Activated CD4-positive, alpha-beta T cell treated with anti-CD3 and anti-CD28 coated beads, Interleukin-2, Interleukin-6, amounts not matched to agents 100 ng/mL and 50 ng/mL, durations not matched to agents 16 hours and 8 hours (primary cell): ENCODE measurements at regions not wholly inside any gene's neighbourhood (a gene's known extent, or its start where the extent isn't known, plus 50 kb on each side); places are given as distances from the start of the nearest gene placed in this dataset.
"Not testable (repeated sequence)": the region's sequence is repeated elsewhere in the genome, so short reads cannot be mapped to it uniquely, and the experiment has no call there.

Experiments used
- DNase-seq: peaks from one replicate; pipeline ENCODE4 v3.0.0-alpha.2; 2020

- DNase-seq = no peak
These were observed 961.0 kb downstream of the FAM133A start for GRCh38 chrX:94635003-94635402.

GRCh38 chrX:94645726-94646125 lies 971.7 kb downstream of the FAM133A start:
- no peak for DNase-seq

GRCh38 chrX:94655180-94655579 lies 981.2 kb downstream of the FAM133A start:
- DNase-seq = no peak

DNA sequence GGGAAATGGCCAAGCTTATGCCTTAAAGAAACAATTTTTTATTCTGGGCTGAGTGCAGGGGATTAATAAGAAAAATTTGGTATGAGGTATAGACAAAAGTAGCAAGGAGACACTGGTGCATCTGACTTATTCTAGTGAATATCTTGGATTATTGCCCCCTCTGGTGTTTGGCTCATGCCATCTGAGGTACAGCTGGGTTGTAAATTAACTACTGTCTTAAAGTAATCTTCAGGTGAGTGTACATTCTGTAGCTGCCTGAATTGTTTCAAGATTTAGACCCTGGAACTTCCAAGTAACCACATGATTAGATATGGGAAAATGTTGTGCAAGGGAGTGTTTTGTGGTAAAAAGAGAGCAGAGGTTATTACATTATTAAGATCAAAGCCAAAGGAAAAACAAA lies 988.7 kb downstream of the FAM133A start:
- DNase-seq = no peak

- no peak for DNase-seq
These were observed 1002.3 kb downstream of the FAM133A start for GRCh38 chrX:94676285-94676684.

GRCh38 chrX:94686071-94686470 lies 1012.1 kb downstream of the FAM133A start:
- DNase-seq = no peak

DNA sequence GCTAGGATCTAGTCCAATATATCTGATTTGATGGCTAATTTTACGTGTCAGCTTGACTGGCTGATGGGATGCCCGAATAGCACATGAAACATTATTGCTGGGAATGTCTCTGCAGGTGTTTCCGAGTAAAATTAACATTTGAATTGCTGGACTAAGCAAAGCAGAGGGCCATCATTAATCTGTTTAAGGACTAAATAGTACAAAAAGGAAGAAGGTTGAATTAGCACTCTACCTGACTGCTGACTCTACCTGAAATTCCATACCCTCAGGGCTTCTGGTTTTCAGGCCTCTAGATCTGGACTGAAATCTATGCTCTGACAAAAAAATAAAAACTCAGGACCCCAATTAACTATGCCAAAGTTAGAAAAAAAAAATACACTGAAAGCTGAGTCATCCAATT lies 1021.9 kb downstream of the FAM133A start:
- no peak for DNase-seq

DNA sequence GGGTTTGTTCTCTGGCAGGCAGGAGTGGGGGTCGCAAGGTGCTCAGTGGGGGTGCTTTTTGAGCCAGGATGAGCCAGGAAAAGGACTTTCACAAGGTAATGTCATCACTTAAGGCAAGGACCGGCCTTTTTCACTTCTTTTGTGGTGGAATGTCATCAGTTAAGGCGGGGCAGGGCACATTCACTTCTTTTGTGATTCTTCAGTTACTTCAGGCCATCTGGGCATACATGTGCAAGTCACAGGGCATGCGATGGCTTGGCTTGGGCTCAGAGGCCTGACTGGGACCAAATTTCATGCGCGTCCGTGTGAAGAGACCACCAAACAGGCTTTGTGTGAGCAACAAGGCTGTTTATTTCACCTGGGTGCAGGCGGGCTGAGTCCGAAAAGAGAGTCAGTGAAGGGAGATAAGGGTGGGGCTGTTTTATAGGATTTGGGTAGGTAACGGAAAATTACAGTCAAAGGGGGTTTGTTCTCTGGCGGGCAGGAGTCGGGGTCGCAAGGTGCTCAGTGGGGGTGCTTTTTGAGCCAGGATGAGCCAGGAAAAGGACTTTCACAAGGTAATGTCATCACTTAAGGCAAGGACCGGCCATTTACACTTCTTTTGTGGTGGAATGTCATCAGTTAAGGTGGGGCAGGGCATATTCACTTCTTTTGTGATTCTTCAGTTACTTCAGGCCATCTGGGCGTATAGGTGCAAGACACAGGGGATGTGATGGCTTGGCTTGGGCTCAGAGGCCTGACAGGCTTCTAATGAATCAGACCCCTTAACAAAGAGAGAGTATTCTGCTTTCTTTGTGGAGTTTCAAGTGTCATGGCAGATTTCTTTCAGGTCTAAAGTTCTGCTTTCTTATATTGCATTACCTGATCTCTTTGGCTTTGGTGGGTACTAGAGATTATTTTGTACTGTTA lies 1030.6 kb downstream of the FAM133A start:
- not testable (repeated sequence) for DNase-seq

- DNase-seq = no peak
These were observed 1047.4 kb downstream of the FAM133A start for GRCh38 chrX:94721386-94721785.

- no peak for DNase-seq
These were observed 1048.6 kb downstream of the FAM133A start for GRCh38 chrX:94722578-94722977.

GRCh38 chrX:94742772-94743171 lies 1068.8 kb downstream of the FAM133A start:
- no peak for DNase-seq

DNA sequence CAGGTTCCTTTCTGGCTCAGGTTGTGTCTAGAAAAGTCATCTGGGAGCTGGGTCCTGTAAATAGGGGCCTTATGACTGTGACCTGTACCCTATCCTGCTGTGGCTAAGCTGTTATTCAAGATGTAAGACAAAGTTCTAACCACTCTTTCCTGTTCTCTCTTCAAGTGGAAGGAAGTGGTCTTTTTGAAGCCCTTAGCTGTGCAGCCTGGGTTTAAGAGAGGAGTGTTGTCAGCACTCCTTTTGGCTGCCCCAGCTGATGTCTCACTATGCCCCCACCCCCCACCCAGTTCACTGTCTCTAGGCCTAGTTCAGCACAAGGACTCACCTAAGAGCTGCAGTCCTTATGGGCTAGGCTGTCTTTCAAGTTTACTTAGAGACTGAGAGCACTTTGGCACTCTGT lies 1069.5 kb downstream of the FAM133A start:
- peak; percentile 62 for DNase-seq

DNA sequence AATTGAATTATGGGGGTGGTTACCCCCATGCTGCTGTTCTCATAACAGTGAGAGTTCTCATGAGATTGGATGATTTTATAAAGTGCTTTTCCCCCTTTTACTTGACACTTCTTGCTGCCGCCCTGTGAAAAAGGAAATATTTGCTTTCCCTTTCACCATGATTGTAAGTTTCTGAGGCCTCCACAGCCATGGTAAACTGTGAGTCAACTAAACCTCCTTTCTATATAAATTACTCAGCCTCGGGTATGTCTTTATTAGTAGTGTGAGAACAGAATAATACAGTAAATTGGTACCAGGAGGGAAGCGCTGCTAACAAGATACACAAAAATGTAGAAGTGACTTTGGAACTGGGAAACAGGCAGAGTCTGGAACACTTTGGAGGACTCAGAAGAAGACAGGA lies 1070.8 kb downstream of the FAM133A start:
- peak; percentile 33 for DNase-seq

- peak; percentile 0 for DNase-seq
These were observed 1077.6 kb downstream of the FAM133A start for GRCh38 chrX:94751611-94752010.

GRCh38 chrX:94752434-94753169 lies 1078.6 kb downstream of the FAM133A start:
- DNase-seq = no peak

GRCh38 chrX:94758130-94758529 lies 1084.1 kb downstream of the FAM133A start:
- no peak for DNase-seq

DNA sequence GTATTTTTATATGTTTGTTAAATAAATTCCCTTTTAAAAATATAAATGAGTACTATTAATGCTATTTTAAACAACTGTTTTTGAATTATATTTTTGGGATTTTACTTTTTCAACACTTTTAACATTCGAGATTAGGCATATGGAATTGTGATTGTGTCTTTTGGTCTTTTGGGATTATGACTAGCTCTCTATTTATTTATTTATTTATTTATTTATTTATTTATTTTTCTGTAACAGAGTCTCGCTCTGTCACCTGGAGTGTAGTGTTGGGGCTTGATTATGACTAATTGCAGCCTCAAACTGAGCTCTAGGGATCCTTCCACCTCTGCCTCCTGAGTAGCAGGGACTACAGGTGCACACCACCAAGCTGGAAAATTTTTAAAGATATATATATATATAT lies 1101.6 kb downstream of the FAM133A start:
- no peak for DNase-seq

DNA sequence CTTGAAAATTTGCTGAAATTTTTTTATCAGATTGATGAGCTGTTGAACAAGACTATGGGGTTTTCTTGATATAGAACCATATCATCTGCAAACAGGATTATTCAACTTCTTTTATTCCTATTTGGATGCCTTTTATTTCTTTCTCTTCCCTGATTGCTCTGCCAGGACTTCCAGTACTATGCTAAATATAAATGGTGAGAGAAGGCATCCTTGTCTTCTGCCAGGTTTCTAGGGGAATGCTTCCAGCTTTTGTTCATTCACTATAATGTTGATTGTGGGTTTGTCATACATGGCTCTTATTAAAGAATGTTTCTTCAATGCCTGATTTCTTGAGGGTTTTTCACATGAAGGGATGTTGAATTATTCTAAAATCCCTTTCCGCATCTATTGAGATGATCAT lies 1139.5 kb downstream of the FAM133A start:
- no peak for DNase-seq

DNA sequence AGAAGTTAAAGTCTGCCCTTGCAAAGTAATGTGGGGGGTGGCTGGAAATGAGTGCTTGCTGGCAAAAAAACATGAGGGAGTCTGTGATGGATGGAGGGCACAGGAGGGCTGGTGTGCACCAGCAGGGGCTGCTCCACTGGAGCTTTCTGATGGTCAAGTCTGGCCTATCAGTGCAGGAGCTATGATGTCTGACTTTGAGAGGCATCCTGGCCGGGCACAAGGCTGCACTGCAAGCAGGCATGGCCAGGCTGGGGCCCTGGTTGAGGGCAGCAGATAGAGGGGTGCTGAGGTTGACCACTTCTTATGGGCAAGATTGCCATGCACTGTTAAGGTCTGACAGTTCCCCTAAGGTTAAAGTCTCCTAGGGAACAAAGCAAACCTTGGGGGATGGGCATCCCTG lies 1140.2 kb downstream of the FAM133A start:
- no peak for DNase-seq

DNA sequence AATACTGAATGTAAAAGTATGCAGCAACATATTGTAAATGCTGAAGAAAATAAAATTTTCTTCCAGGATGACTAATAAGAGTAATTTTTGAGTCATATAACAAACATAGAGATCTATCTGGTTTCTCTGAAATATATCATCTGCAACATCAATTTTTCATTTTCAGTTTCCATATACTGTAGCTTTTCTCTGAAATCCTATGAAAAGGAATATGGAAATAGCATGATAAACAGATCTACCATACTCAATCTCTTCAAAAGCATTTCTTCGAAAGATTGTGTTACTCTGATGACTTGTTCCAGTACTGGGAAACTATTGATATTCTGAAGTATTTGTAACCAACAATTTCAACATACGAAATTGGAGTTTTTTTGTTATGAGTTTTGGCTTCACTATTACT lies 1156.7 kb downstream of the FAM133A start:
- peak; percentile 24 for DNase-seq

DNA sequence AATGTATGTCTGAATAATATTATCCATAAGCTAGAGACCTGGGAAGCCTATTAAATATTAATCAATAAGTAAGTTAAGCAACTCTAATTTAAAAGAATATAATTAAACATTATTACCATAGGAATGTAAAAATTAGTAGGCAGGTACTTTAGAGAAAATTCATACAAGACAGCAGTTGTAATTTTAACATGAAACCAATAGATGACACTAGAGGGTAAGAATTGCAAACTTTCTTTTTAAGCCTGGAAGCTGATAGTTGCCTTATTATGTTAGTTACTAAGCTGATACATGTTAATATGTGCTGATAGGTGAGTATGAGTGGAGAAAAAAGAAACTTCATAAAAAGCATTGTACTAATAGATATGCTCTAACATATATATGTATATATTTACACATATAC lies 1157.4 kb downstream of the FAM133A start:
- peak; percentile 2 for DNase-seq

- no peak for DNase-seq
These were observed 1160.2 kb downstream of the FAM133A start for GRCh38 chrX:94834226-94834625.

DNA sequence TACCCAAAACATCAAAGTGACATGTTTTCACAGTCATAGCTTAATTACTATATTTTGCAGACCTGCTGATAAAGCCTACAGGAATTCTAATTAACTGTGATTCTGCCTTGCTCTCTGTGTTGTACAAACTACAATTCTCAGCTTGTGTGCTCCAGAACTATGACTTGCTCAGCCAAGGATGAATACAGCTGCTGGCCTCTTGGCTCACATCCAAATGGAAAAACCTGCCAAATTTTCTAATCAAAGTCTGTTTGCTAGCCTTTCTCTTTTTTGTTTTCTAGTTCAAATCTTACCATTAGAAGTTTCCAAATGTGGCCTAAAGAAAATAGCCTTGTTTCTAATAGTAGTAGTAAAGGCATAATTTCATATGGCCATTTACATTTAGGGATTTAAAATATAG lies 1176.8 kb downstream of the FAM133A start:
- no peak for DNase-seq

DNA sequence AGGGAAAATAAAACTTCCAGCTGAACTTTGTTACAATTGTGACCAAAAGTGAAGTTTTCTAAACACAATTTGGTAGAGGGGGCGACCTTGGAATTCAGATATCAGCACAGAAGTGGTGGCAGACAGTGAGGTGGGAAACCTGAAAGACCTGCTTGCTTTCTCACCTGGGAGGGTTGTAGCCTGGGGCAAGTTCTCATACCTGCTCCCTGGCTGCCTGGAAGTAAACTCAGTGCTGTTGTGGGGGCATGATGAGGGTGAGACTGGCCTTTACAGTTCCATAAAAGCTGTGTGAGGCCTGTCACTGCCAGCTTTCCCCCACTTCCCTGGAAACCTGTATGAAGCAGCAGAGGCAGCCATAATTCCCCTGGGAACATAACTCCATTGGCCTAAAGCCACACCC lies 1180.2 kb downstream of the FAM133A start:
- DNase-seq = no peak
